ENCODE measurements at regions not wholly inside any gene's neighbourhood (a gene's known extent, or its start where the extent isn't known, plus 50 kb on each side); places are given as distances from the start of the nearest gene placed in this dataset.

GRCh38 chr13:31905961-31906360 is 125.6 kb upstream of the FRY start:
- no peak for DNase-seq (ENCODE audit: low read depth in 1 of 2, low spot score in 2 of 2)
- no peak overlapping the region for H3K4me3 ChIP-seq
- no peak overlapping the region for H3K27ac ChIP-seq
- H3K4me1 ChIP-seq (replicated peaks): no peaks in the 10 kb centered on the region
- no peaks in the 10 kb centered on the region for H3K36me3 ChIP-seq
- H3K27me3 ChIP-seq (replicated peaks): no peaks in the 10 kb centered on the region
- no peaks in the 10 kb centered on the region for H3K9me3 ChIP-seq (replicated peaks)

GRCh38 chr13:31908696-31909411 is 122.7 kb upstream of the FRY start:
- no peak overlapping the region for H3K4me3 ChIP-seq
- H3K27me3 ChIP-seq (replicated peaks): no peaks in the 10 kb centered on the region
- no peak for DNase-seq (ENCODE audit: low read depth in 1 of 2, low spot score in 2 of 2)

GRCh38 chr13:31909864-31910551 is 121.6 kb upstream of the FRY start:
- no peak overlapping the region for H3K4me3 ChIP-seq
- H3K27ac ChIP-seq: no peak overlapping the region
- no peaks in the 10 kb centered on the region for H3K9me3 ChIP-seq (replicated peaks)
- no peaks in the 10 kb centered on the region for H3K36me3 ChIP-seq
- H3K4me1 ChIP-seq (replicated peaks): no peaks in the 10 kb centered on the region
- DNase-seq (ENCODE audit: low read depth in 1 of 2, low spot score in 2 of 2): peak in 1 of 2 experiments; percentile 21
- no peaks in the 10 kb centered on the region for H3K27me3 ChIP-seq (replicated peaks)

More at GRCh38 chr13:31908696-31909411, 122.7 kb upstream of the FRY start:
- H3K9me3 ChIP-seq (replicated peaks): no peaks in the 10 kb centered on the region
- H3K27ac ChIP-seq: no peak overlapping the region
- H3K36me3 ChIP-seq: no peaks in the 10 kb centered on the region
- no peaks in the 10 kb centered on the region for H3K4me1 ChIP-seq (replicated peaks)

GRCh38 chr13:31910633-31911032 is 120.9 kb upstream of the FRY start:
- Histone ChIP-seq H3K27me3 (replicated peaks) (no peaks in the 10 kb centered on the region), H3K9me3 (replicated peaks) (no peaks in the 10 kb centered on the region), H3K36me3 (no peaks in the 10 kb centered on the region), H3K4me3 (no peak overlapping the region), H3K27ac (no peak overlapping the region), H3K4me1 (replicated peaks) (no peaks in the 10 kb centered on the region)
- DNase-seq (ENCODE audit: low read depth in 1 of 2, low spot score in 2 of 2): no peak

- Histone ChIP-seq H3K9me3 (replicated peaks) (no peaks in the 10 kb centered on the region), H3K27ac (no peak overlapping the region), H3K36me3 (no peaks in the 10 kb centered on the region), H3K27me3 (replicated peaks) (no peaks in the 10 kb centered on the region), H3K4me3 (no peak overlapping the region), H3K4me1 (replicated peaks) (no peaks in the 10 kb centered on the region)
- DNase-seq (ENCODE audit: low read depth in 1 of 2, low spot score in 2 of 2): no peak
These were observed 118.8 kb upstream of the FRY start for GRCh38 chr13:31912647-31913401.

- Histone ChIP-seq H3K9me3 (replicated peaks) (no peaks in the 10 kb centered on the region), H3K36me3 (no peaks in the 10 kb centered on the region), H3K4me1 (replicated peaks) (no peaks in the 10 kb centered on the region), H3K27ac (no peak overlapping the region), H3K4me3 (no peak overlapping the region), H3K27me3 (replicated peaks) (no peaks in the 10 kb centered on the region)
- no peak for DNase-seq (ENCODE audit: low read depth in 1 of 2, low spot score in 2 of 2)
These were observed 118.1 kb upstream of the FRY start for GRCh38 chr13:31913459-31913858.

- no peaks in the 10 kb centered on the region for H3K9me3 ChIP-seq (replicated peaks)
- H3K36me3 ChIP-seq: no peaks in the 10 kb centered on the region
- H3K27ac ChIP-seq: no peak overlapping the region
- no peaks in the 10 kb centered on the region for H3K27me3 ChIP-seq (replicated peaks)
- no peak for DNase-seq (ENCODE audit: low read depth in 1 of 2, low spot score in 2 of 2)
- no peak overlapping the region for H3K4me3 ChIP-seq
- no peaks in the 10 kb centered on the region for H3K4me1 ChIP-seq (replicated peaks)
These were observed 116.7 kb upstream of the FRY start for GRCh38 chr13:31914843-31915242.

- no peak overlapping the region for H3K4me3 ChIP-seq
These were observed 112.9 kb upstream of the FRY start for GRCh38 chr13:31918707-31919106.

GRCh38 chr13:31919241-31919640 is 112.3 kb upstream of the FRY start:
- no peaks in the 10 kb centered on the region for H3K4me1 ChIP-seq (replicated peaks)
- no peaks in the 10 kb centered on the region for H3K36me3 ChIP-seq
- no peaks in the 10 kb centered on the region for H3K9me3 ChIP-seq (replicated peaks)
- H3K27me3 ChIP-seq (replicated peaks): no peaks in the 10 kb centered on the region
- no peak overlapping the region for H3K4me3 ChIP-seq
- no peak for DNase-seq (ENCODE audit: low read depth in 1 of 2, low spot score in 2 of 2)
- no peak overlapping the region for H3K27ac ChIP-seq

More at GRCh38 chr13:31918707-31919106, 112.9 kb upstream of the FRY start:
- H3K27me3 ChIP-seq (replicated peaks): no peaks in the 10 kb centered on the region
- no peak overlapping the region for H3K27ac ChIP-seq
- H3K4me1 ChIP-seq (replicated peaks): no peaks in the 10 kb centered on the region
- H3K36me3 ChIP-seq: no peaks in the 10 kb centered on the region
- no peaks in the 10 kb centered on the region for H3K9me3 ChIP-seq (replicated peaks)
- no peak for DNase-seq (ENCODE audit: low read depth in 1 of 2, low spot score in 2 of 2)

GRCh38 chr13:31919971-31920726 is 111.4 kb upstream of the FRY start:
- no peak for DNase-seq (ENCODE audit: low read depth in 1 of 2, low spot score in 2 of 2)
- H3K27ac ChIP-seq: no peak overlapping the region

GRCh38 chr13:31920727-31921100 is 110.9 kb upstream of the FRY start:
- H3K36me3 ChIP-seq: no peaks in the 10 kb centered on the region
- no peak overlapping the region for H3K27ac ChIP-seq
- H3K9me3 ChIP-seq (replicated peaks): no peaks in the 10 kb centered on the region
- H3K27me3 ChIP-seq (replicated peaks): no peaks in the 10 kb centered on the region
- DNase-seq (ENCODE audit: low read depth in 1 of 2, low spot score in 2 of 2): no peak
- H3K4me1 ChIP-seq (replicated peaks): no peaks in the 10 kb centered on the region
- H3K4me3 ChIP-seq: no peak overlapping the region

More at GRCh38 chr13:31919971-31920726, 111.4 kb upstream of the FRY start:
- Histone ChIP-seq H3K4me3 (no peak overlapping the region), H3K36me3 (no peaks in the 10 kb centered on the region), H3K4me1 (replicated peaks) (no peaks in the 10 kb centered on the region), H3K9me3 (replicated peaks) (no peaks in the 10 kb centered on the region), H3K27me3 (replicated peaks) (no peaks in the 10 kb centered on the region)

- H3K27ac ChIP-seq: no peak overlapping the region
- H3K9me3 ChIP-seq (replicated peaks): no peaks in the 10 kb centered on the region
- no peaks in the 10 kb centered on the region for H3K36me3 ChIP-seq
- no peaks in the 10 kb centered on the region for H3K27me3 ChIP-seq (replicated peaks)
- H3K4me1 ChIP-seq (replicated peaks): peaks cover 5% of the 10 kb centered on the region; the same call in 1 of the 2 replicates
- H3K4me3 ChIP-seq: no peak overlapping the region
- no peak for DNase-seq (ENCODE audit: low read depth in 1 of 2, low spot score in 2 of 2)
These were observed 108.8 kb upstream of the FRY start for GRCh38 chr13:31922724-31923123.

GRCh38 chr13:31923134-31923763 is 108.3 kb upstream of the FRY start:
- Histone ChIP-seq H3K9me3 (replicated peaks) (no peaks in the 10 kb centered on the region), H3K4me1 (replicated peaks) (peaks cover 7% of the 10 kb centered on the region; the same call in 1 of the 2 replicates), H3K27me3 (replicated peaks) (no peaks in the 10 kb centered on the region)

More at GRCh38 chr13:31923134-31923763, 108.3 kb upstream of the FRY start:
- DNase-seq (ENCODE audit: low read depth in 1 of 2, low spot score in 2 of 2): no peak
- Histone ChIP-seq H3K4me3 (no peak overlapping the region), H3K36me3 (no peaks in the 10 kb centered on the region), H3K27ac (no peak overlapping the region)

All from SJSA1 (cell line).